ENCODE measurements at regions not wholly inside any gene's neighbourhood (a gene's known extent, or its start where the extent isn't known, plus 50 kb on each side); places are given as distances from the start of the nearest gene placed in this dataset.

DNA sequence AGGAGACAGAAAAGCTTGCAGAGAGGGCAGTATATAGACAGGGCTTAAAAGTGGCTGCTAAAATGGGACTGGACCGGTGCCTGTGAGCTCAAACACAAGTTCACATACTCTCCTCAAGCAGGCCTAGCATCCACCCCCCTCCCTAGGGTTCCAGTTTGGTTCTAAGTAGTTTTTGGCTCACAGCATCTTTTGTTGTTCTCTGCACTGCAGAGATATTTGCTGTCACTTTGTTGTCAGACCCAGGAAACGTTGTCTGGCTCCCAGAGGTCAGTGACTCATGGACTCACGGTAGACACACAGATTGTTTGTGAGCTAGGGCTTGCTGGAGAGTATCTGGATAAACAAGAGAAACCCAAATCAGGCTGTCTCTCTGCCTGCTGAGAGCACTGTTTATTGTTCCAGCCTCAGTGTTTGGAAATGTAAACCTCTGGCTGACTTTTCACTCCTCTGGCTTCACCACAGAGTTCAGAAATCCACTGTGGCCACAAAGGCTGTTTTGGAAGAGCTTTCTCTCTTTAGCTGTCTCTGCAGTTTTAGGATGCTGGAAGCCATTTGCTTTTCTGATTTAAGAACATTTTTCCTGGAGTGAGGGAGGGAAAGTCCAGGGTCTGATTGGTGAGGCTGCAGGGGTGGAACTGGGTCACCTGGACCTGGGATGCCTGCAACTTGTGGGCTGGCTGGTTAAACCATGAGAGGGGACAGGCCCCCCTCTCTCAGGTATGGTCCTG, 303.7 kb upstream of the PLET1 start:
- H3K4me3 ChIP-seq (ENCODE audit: low read length), result no peak overlapping the region
- TF ChIP-seq, protein P1, sequence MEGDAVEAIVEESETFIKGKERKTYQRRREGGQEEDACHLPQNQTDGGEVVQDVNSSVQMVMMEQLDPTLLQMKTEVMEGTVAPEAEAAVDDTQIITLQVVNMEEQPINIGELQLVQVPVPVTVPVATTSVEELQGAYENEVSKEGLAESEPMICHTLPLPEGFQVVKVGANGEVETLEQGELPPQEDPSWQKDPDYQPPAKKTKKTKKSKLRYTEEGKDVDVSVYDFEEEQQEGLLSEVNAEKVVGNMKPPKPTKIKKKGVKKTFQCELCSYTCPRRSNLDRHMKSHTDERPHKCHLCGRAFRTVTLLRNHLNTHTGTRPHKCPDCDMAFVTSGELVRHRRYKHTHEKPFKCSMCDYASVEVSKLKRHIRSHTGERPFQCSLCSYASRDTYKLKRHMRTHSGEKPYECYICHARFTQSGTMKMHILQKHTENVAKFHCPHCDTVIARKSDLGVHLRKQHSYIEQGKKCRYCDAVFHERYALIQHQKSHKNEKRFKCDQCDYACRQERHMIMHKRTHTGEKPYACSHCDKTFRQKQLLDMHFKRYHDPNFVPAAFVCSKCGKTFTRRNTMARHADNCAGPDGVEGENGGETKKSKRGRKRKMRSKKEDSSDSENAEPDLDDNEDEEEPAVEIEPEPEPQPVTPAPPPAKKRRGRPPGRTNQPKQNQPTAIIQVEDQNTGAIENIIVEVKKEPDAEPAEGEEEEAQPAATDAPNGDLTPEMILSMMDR (conservative IDR thresholded peaks at IDR 0.05; ENCODE audit: low read length), result no peak
- peak; percentile 30 for DNase-seq (ENCODE audit: low read depth)

DNA sequence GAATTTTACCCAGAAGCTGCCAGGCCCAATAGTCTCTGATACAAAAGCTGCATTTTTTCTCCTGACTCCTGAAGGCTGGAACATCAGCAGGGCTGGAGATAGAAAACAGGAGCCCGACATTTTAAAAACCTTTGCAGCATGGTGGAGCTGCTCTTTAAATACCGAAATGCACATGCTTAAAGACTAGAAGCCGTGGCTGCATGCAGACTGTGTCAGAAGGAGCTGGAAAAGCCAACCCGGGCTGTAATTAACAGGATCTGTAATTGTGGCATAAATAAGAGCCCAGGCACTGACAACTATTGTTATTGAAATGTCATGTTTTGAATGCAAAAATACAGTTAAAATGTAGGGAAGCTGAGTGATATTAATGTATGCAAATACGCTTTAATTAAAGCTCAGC, 304.9 kb upstream of the PLET1 start:
- H3K4me3 ChIP-seq (ENCODE audit: low read length), result no peak overlapping the region
- TF ChIP-seq, protein P1 (conservative IDR thresholded peaks at IDR 0.05; ENCODE audit: low read length), result no peak
- no peak for DNase-seq (ENCODE audit: low read depth)

- TF ChIP-seq, protein P1 (conservative IDR thresholded peaks at IDR 0.05; ENCODE audit: low read length), result no peak
- no peak for DNase-seq (ENCODE audit: low read depth)
- H3K4me3 ChIP-seq (ENCODE audit: low read length), result no peak overlapping the region
These were observed 305.5 kb upstream of the PLET1 start for GRCh38 chr11:112566124-112566523.

- DNase-seq (ENCODE audit: low read depth), result no peak
- no peak overlapping the region for H3K4me3 ChIP-seq (ENCODE audit: low read length)
- TF ChIP-seq, protein P1 (conservative IDR thresholded peaks at IDR 0.05; ENCODE audit: low read length), result no peak
These were observed 309.7 kb upstream of the PLET1 start for GRCh38 chr11:112570333-112570732.

GRCh38 chr11:112579282-112579681, 318.6 kb upstream of the PLET1 start:
- TF ChIP-seq, protein P1 (conservative IDR thresholded peaks at IDR 0.05; ENCODE audit: low read length), result no peak
- no peak for DNase-seq (ENCODE audit: low read depth)
- no peak overlapping the region for H3K4me3 ChIP-seq (ENCODE audit: low read length)

DNA sequence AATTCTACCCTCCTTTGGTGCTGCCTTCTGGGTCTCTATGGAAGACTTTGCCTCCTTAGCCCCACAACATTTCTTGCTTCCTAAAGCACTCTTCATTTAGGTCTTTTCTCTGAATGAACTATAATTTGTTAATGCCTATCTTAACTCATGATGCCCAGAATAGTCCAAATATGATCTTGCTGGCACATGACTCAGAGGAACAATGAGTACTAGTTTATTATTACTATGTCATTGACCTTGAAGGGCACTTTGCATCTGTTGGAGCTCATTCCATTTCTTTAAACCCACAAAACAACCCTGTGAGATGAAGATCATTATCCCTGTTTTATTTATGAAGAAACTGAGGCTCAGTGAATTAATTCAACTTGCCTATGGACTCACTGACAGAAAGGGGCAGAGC, 320.2 kb upstream of the PLET1 start:
- TF ChIP-seq, protein P1 (conservative IDR thresholded peaks at IDR 0.05; ENCODE audit: low read length), result no peak

DNA sequence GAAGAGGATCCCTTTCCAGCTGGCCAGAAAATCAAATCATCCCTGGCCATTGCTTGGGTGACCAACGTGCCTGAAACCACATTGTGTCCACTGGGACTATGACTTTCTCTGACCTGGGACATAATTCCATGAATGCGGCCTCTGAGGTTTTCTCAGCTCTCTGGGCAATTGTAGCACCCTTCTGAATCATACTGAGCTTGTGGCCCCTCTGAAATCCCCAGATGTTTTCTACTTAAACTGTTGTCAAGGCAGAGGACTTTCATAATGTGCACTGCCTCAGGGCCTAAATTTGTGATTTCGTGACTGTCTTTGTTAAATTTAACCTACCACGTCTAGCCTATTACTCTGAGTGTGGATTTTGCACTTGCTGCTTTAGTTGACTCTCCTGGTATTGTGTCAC, 321.1 kb upstream of the PLET1 start:
- TF ChIP-seq, protein P1 (conservative IDR thresholded peaks at IDR 0.05; ENCODE audit: low read length), result no peak
- no peak overlapping the region for H3K4me3 ChIP-seq (ENCODE audit: low read length)
- DNase-seq (ENCODE audit: low read depth), result no peak

More for the DNA sequence above, 320.2 kb upstream of the PLET1 start:
- no peak overlapping the region for H3K4me3 ChIP-seq (ENCODE audit: low read length)
- DNase-seq (ENCODE audit: low read depth), result no peak

Data from AG10803 (cell line).